COLO668 (cell line): ENCODE measurements at regions not wholly inside any gene's neighbourhood (a gene's known extent, or its start where the extent isn't known, plus 50 kb on each side); places are given as distances from the start of the nearest gene placed in this dataset.
"Not testable (repeated sequence)": the region's sequence is repeated elsewhere in the genome, so short reads cannot be mapped to it uniquely, and the experiment has no call there.

Experiments used
- DNase-seq: peaks from one replicate; lab custom pipeline; 2025; ENCODE audit not compliant: unreplicated experiment; lab: John Stamatoyannopoulos, UW

DNA sequence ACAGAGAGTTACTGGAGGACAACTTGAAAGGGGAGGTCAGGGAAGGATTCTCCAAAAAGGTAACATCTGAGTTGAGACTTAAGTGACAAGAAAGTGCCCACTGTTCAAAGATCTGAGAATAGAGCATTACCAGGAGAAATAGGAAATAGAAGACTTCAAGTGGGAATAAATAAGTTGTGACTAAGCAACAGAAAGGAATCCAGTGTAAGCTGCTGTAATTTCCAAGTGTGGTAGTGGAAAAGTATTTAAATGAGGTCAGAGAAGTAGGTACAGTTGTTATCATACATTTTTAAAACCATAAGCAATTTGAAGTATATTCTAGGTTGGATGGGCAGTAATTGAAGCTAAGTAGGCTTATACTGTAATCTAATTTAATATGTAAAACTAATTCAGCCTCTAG lies 211.9 kb downstream of the FBXO8 start:
- DNase-seq: no peak

DNA sequence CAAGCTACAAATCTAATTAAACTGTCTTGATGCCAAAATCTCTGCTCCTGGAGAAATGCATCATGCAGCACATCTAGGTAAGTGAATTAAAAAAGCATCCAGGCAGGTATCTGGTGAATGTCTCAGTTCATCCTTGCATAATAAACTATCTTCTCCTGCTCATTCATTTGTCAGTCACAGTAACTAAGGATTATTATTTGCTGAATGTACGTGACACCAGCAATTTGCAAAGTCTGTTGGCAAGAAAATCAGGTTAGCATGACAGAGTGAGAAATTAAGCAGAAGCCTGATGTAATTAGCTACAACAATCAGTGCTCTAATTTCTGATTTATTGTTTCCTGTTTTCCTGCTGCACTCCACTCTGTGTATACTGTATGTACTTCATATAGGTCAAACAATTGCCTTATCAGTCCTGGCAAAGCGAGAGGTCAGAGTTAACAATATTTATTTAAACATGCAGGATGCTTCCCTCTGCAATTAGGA lies 213.6 kb downstream of the FBXO8 start:
- DNase-seq: no peak

GRCh38 chr4:174066611-174067205 lies 216.8 kb downstream of the FBXO8 start:
- DNase-seq: no peak

- DNase-seq: no peak
Measured at GRCh38 chr4:174062831-174063230, 220.6 kb downstream of the FBXO8 start.

DNA sequence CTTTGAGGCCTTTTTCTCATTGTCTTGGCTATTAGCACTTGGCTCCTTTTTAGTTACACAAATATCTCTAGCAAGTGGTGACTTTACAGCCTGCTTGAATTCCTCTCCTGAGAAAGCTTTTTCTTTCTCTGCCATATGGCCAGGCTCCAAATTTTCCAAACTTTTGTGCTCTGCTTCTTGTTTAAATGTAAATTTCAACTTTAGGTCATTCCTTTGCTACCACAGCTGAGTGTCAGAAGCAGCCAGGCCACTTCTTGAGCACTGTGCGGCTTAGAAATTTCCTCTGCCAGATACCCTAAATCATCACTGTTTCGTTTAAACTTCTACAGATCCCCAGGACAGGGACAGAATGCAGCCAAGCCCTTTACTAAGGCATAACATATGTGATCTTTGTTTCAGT lies 222.4 kb downstream of the FBXO8 start:
- no peak for DNase-seq

DNA sequence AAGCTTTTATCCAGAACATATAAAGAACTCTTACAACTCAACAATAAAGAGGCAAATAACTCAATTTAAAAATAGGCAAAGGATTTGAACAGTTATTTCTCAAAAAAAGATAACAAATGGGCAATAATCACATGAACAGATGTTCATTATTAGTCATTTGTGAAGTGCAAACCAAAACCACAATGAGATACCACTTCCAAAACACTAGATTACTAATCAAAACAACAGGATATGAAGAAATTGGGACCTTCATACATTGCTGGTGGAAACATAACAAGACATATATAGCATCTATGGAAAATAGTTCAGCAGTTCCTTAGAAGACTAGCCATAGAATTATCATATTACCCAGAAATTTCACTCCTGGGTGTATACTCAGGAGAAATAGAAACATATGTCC lies 224.6 kb downstream of the FBXO8 start:
- DNase-seq: no peak

- DNase-seq: no peak
Measured at GRCh38 chr4:174056959-174057358, 226.5 kb downstream of the FBXO8 start.

DNA sequence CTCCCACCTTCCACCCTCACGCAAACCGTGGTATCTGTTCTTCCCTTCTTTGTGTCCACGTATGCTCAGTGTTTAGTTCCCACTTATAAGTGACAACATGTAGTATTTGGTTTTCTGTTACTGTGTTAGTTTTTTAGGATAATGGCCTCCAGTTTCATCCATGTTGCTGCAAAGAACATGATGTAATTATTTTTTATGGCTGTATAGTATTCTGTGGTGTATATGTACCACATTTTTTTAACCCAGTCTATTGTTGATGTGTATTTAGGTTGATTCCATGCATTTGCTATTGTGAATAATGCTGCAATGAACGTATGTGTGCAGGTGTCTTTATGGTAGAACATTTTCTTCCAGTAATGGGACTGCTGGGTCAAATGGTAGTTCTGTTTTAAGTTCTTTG lies 228.1 kb downstream of the FBXO8 start:
- DNase-seq: no peak

DNA sequence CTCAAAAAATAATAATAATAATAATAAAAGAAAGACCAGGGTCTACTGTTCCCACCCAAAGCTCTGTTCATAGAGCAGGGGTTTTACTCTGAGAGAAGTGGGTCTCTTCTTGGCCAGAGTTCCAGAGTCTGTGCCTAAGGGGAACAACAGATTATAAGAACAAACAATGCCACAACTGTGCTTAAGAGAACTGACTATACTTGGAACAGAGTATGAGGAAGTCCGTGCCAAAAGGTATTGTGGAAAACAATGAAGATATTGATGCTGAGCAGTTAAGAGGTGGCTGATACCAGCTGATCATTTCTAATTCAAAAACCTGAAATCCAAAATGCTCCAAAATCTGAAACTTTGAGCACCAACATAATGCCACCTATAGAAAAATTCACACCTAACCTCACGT lies 229.6 kb downstream of the FBXO8 start:
- DNase-seq: no peak

GRCh38 chr4:174047363-174047762 lies 236.1 kb downstream of the FBXO8 start:
- DNase-seq: no peak

- DNase-seq: not testable (repeated sequence)
Measured at GRCh38 chr4:174045829-174046228, 237.6 kb downstream of the FBXO8 start.

DNA sequence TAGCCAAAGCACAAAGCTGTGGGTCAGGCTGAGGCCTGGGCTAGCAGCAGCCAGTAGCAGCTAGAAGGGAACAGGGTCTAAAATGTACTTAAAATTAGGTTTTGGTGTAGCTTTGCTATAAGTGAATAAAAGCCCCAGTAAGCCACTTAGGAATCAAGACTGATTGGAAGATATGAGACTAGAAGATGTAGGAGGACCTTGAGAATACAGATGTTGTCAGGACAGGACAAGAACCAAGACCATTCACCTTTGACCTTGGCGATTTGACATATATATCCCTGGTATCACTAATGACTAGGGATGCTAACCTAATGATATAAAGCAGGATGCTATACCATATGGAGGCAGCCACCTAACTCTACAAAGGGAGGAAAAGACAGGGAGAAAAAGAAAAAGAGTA lies 238.1 kb downstream of the FBXO8 start:
- DNase-seq: no peak

DNA sequence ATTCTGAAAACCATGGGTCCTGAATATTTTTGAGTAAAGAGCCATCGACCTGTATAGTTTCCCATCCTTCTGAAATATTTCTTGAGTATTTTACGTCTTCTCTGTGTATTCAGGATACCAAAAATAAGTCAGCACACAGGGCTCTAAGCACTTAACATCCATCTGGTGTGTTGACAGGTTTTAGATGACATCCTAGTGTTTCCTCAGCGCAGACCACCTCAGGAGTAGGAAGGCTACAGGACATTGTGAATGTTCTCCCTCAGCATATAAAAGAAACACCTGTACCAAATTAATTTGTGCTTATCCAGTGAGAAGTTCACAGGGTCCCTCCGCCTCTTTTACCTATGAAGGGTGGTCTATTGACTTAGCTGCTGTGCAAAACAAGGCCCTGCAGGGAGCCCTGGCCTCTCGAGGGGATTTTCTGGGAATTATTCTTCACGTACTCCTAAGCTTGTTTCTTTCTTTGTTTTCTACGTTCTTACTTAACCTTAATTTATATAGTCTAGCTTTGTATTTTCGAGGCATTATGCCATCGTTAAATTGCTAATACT lies 241.8 kb downstream of the FBXO8 start:
- no peak for DNase-seq

DNA sequence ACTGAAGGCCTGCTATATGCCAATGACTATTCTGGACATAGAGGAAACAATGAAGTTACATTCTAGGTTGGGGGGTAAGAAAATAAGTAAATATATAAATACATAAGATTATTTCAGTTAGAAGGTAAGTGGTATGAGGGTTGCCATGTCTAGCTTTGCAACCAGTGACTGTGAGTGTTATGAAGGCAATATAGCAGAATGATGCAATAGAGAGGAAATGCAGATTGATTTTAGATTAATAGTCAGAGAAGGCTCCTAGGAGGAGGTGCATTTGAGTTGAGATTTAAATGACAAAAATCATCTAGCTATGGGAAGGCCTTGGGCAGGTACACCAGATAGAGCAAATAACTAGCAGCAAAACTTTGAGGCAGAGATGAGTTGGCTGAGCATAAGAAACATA lies 243.2 kb downstream of the FBXO8 start:
- no peak for DNase-seq

GRCh38 chr4:174038481-174038880 lies 245.0 kb downstream of the FBXO8 start:
- no peak for DNase-seq

DNA sequence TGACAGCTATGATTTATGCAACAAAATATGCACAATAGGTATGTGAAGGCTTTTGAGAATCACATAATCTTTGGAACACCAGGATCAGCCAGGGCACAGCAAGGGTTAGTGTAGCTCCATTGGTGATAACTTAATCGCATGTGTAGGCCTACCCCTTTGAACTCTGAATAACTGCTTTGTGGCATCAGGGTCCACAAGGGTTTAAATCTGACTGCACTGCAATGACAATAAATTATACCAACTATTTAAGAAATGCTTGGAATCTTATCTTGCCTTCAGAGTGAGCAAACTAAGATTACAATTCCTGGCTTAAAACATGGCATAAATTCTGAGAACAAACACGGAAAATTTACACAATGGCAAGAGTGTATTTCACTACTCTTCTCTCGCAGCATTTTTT lies 245.8 kb downstream of the FBXO8 start:
- no peak for DNase-seq

DNA sequence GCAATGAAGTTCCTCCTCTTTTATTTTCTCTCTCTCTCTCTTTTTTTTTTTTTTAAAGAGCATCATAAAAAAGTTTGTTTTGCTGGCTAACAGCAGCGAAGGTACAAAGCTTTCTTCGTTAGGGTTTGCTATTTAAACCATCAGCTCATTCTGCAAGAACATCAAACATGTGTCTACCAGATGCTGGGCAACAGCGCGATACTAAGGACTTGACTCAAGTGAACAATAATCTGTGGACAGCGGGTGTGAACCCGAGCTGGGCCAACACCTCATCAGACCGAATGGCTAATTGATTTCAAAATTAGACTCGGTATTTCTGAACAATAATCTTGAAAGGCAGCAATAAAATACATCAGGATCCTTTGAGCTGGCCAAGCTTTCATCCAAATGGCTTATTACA lies 246.4 kb downstream of the FBXO8 start:
- DNase-seq: no peak

- DNase-seq: no peak
Measured at GRCh38 chr4:174036576-174036975, 246.9 kb downstream of the FBXO8 start.

DNA sequence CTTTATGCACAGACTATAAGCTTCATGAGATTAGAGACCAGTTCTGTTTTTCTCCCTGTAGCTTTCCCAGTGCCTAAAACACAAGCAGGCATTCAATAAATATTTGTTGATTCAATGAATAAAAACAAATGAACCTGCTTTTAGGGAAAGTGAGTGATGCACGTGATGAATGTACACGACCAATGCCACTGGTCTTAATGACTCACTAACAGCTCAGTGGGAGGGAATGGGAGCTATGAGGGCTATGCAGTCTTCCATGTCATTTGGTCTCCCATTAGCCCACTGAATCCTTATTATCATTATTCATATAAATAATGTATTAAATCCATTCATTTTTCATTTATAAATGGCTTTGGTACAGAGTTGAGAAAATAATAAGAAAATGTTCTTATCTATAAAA lies 247.4 kb downstream of the FBXO8 start:
- DNase-seq: no peak

GRCh38 chr4:174023641-174024040 lies 259.8 kb downstream of the FBXO8 start:
- DNase-seq: no peak

DNA sequence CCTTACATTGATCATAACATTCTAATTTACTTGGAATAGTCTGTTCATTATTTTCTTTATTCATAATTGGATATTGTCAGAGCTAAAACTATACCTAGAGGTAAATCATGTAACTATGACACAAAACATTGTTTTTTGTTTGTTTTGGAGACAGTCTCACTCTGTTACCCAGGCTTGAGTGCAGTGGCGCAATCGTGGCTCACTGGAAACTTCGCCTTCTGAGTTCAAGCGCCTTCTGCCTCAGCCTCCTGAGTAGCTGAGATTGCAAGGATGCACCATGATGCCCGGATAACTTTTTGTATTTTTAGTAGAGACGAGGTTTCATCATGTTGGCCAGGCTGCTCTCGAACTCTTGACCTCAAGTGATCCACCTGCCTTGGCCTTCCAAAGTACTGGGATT lies 265.2 kb downstream of the FBXO8 start:
- DNase-seq: no peak

DNA sequence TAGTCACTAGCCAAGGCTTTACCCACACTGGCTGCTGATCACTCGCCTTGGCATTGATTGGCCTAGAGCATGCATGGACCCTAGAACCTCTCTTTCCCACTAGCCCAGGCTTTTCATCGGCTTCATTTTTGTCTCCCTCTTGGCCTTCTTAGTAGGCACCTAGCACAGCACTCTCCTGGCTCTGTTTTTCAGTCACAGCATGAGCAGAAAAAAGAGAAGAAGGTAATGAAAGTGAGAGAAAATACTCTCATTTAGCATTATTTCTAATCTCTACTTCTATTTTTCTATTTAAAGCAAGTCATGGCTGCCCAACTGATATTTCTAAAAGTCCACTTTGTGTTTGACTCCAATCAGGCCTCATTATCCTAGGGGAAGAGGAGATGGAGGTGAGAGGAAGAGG lies 267.2 kb downstream of the FBXO8 start:
- no peak for DNase-seq

DNA sequence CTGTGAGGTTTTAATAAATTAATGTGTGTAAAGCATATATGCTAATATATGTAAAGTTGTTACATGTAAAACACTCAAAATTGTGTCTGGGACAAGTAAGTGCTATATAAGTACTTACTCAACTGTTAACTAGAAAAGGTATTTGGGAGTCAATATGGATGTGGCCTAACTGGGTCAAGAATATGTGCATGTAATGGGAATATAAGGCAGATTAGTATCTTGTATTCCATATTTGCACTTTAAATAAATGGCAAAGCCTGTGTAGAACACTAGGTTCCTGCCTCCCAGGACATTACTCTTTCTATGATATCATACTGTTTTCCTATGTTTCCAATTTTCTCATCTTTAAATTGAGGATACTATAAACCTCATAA lies 270.6 kb downstream of the FBXO8 start:
- no peak for DNase-seq
